ENCODE measurements at regions not wholly inside any gene's neighbourhood (a gene's known extent, or its start where the extent isn't known, plus 50 kb on each side); places are given as distances from the start of the nearest gene placed in this dataset.
"Not testable (repeated sequence)": the region's sequence is repeated elsewhere in the genome, so short reads cannot be mapped to it uniquely, and the experiment has no call there.

DNA sequence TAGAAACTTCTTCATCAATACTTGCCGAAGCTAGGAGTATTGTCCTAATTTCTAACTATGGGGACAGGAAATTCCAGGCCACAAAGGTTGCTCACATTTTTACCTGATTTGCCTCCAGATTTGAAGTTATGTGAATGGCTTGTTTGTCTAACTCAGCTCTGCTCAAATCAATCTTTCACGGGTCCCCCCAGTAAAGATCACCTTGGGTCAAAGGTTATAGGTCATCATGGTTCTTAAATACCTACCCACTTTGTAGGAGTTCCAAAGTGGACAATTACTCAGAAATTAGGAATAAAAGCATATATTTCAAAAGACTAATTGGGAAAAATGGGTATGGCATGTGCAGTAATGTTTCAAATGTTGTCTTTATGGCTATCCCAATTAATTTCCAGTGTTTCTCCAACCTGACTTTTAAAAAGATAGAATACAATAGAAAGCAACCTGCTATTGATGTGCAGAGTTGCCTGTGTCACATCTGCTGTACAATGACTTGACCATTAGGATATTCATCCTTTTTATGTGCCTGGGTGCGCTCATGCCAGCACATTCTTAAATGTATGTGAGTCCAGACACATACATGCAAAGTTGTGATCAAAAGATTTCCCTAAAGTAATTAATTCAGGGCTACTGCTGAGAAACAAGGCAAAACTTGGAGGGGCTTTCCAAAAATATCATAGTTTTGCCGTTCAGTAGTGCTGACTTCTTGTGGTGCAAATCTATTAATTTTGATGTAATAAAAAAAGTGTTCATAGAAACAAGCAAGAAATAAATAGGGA is 126.1 kb downstream of the MYCN start:
- DNase-seq (ENCODE audit: low spot score) = no peak

DNA sequence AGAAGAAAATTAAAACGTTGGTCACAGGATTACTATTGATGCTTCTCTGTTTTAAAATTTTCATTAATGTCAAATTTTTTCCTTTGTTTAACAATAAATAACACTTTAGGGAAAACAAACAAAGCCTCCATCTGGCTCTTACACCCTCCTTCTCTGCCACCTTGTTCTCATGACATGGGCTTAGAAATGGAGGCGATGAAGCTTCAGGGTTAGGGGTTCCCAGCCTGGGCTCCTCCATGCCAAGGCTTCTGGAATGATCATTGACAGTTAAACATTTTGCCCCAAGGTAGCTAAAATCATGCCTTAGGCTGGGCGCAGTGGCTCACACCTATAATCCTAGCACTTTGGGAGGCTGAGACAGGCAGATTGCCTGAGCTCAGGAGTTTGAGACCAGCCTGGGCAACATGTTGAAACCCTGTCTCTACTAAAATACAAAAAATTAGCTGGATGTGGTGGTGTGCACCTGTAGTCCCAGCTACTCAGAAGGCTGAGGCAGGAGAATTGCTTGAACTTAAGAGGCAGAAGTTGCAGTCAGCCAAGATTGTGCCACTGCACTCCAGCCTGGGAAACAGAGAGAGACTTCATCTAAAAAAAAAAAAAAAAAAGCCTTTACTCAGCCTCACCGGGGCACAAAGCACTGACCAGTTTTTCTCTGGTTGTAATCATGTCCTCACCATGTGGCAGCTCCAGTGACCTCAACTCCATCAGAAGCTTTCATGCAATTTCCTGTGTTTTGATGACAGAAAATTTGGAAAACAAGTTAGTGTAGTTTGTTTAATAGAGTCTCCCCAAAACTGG is 125.1 kb downstream of the MYCN start:
- DNase-seq (ENCODE audit: low spot score) = not testable (repeated sequence)

DNA sequence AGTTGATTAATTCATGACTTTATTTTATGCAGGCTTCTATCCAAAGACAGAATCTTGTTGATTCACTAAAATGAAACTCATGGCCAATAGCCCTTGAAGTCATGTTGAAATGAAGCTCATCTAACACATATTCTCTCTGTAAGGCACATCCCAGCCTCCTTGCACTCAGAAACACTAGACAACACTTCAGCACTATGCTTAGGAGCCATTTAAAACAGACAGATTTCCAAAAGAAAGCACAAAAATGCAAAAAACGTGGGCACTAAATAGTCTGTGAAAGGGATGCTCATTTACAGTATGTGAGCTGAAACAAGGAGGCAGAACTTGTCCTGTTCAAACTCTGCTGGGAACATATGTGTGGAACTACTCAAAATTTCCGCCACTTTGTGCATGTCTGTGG is 124.4 kb downstream of the MYCN start:
- no peak for DNase-seq (ENCODE audit: low spot score)

DNA sequence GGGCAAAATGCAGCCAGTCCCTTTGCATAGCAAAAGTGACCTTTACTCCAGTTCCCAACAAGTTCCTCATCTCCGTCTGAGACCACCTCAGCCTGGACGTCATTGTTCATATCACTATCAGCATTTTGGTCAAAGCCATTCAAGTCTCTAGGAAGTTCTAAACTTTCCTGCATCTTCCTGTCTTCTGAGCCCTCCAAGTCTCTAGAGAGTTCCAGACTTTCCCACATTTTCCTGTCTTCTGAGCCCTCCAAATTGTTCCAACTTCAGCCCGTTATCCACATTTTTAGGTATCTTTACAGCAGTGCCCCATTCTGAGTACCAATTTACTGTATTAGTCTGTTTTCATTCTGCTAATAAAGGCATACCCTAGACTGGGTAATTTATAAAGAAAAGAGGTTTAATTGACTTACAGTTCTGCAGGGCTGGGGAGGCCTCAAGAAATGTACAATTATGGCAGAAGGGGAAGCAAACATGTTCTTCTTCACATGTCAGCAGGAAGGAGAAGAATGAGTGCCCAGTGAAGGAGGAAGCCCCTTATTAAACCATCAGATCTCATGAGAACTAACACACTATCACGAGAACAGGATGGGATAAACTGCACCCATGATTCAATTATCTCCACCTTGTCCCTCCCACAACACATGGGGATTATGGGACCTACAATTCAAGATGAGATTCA is 123.7 kb downstream of the MYCN start:
- no peak for DNase-seq (ENCODE audit: low spot score)

DNA sequence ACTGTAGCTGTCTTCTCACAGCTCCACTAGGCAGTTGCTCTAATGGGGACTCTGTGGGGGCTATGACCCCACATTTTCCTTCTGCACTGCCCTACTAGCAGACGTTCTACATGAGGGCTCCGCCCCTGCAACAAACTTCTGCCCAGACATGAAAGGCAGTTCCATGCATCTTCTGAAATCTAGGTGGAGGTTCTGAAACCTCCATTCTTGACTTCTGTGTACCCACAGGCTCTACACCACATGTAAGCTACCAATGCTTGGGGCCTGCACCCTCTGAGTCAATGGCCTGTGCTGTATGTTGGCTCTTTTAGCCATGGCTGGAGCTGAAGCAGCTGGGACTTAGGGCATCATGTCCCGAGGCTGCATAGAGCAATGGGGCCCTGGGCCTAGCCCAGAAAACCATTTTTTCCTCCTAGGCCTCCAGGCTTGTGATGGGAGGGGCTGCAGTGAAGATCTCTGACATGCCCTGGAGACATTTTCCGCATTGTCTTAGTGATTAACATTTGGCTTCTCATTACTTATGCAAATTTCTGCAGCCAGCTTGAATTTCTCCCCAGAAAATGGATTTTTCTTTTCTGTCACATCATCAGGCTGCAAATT is 123.0 kb downstream of the MYCN start:
- no peak for DNase-seq (ENCODE audit: low spot score)

DNA sequence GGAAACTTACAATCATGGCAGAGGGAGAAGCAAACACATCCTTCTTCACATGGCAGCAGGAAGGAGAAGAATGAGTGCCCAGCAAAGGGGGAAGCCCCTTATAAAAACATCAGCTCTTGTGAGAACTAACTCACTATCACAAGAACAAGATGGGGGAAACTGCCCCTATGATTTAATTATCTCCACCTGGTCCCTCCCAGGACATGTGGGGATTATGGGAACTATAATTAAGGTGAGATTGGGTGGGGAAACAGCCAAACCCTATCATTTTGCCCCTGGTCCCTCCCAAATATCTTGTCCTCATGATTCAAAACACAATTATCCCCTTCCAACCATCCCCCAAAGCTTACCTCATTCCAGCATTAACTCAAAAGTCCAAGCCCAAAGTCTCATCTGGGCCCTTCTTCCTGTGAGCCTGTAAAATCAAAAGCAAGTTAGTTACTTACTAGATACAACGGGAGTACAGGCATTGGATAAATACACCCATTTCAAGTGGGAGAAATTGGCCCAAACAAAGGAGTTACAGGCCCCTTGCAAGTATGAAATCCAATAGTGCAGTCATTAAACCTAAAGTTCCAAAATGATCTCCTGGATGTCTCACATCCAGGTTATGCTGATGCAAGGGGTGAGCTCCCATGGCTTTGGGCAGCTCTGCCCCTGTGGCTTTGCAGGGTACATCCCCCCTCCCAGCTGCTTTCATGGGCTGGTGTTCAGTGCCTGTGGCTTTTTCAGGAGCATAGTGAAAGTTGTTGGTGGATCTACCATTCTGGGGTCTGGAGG is 122.3 kb downstream of the MYCN start:
- no peak for DNase-seq (ENCODE audit: low spot score)

DNA sequence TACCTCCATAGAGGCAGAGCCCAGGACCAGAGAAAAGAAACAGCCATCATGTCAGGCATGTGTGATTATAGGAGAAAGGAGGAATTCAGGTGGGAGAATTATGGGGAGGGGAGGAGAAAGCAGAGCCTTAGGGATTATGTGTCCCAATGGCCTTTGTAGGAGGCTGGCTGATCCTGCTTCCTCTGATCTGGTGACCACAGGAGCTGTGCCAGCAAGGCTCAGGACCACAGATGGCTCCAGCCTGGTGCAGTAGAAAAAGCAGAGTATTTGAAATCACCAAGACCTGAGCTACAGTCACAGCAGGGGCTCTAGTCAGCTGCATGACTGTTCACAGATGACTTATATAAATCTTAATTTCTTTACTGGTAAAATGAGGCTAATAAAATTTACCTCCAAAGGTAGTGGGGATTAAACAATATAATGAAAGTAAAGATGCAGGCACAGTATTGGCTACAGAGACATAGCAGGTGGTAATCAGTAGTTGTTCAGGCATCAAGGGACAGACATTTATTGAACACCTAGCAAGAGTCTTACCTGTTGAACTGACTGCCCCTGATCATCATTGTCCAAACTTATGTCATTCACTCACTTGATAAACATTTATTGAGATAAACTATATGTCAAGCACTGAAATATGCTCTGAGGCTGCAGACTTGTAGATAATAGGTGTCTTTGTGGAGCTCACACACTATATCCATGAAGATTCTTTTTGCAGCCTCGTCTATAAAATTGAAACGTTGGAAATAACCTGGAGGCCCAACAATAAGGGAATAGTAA is 121.3 kb downstream of the MYCN start:
- DNase-seq (ENCODE audit: low spot score) = no peak

DNA sequence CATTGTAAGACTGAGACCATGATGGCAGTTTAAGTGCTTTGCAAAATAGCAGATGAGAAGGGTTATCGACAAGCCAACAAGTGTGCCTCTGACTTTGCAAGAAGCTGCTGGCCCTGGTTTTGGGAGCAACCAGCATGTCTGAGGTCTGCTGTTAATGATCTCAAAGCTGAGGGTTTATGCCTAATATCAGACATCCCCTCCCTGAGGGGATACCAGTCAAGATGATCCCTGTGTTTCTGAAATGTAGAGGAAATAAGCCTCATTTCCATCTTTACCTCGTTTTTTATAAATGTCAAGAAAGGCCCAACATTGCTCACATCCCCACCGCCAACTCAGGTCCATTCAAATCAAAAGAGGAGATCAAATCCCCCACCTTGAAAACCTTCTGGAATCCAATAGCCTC is 120.6 kb downstream of the MYCN start:
- no peak for DNase-seq (ENCODE audit: low spot score)

DNA sequence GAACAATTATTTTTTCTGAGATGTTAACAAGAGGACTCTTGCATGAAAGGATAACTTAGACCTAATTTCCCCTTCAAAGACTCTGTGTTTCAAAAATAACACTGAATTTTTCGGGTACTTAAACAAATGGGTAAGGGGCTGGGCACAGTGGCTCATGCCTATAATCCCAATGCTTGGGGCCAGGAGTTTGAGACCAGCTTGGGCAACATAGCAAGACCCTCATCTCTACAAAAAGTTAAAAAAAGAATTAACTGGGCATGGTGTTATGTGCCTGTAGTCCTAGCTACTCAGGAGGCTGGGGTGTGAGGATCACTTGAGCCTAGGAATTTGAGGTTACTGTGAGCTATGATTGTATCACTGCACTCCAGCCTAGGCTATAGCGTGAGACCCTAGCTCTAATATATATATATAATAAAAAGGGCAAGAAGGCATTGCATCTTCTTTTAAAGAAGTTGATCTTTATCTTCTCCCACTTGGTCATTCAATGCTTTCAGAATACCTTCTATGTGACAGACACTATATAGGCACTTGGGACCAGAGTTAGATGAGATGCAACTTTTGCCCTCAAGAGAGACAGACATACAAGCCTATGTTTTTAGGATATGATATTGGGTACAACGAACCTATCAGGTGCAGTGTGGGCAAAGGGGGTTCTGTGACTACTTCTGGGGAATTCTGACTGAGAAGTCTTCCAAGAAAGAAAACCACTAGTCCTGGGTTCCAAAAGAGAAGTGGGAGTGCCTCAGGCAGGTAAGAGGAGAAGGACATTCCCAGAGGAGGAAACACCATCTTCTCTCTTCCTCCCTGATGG is 120.0 kb downstream of the MYCN start:
- no peak for DNase-seq (ENCODE audit: low spot score)

DNA sequence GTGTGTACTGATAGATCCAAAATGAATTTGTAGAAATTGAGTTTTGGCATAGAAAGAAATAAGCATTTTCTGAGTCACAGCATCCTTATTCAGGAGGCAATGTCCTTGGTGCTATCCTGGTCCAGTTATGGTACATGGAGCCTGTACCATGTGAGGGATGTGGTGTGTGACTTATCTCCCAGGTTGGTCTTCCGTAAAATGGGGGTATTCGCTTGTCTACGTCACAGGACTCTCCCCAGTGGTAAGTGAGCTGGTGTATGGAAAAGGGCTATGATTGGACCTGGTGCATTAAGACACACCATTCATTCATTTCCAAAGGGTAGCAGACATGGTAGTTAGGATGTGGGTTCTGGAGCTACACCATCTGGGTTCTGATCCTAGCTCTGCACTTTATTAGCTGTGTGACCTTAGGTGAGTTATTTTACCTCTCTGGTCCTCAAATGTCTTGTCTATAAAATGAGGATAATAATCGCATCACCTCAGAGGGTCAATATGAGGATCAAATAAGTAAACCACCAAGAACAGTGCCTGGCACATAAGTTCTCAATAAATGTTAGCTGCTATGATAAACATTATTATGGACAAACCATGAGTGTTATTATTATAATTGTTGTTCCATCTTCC is 119.2 kb downstream of the MYCN start:
- DNase-seq (ENCODE audit: low spot score) = no peak

DNA sequence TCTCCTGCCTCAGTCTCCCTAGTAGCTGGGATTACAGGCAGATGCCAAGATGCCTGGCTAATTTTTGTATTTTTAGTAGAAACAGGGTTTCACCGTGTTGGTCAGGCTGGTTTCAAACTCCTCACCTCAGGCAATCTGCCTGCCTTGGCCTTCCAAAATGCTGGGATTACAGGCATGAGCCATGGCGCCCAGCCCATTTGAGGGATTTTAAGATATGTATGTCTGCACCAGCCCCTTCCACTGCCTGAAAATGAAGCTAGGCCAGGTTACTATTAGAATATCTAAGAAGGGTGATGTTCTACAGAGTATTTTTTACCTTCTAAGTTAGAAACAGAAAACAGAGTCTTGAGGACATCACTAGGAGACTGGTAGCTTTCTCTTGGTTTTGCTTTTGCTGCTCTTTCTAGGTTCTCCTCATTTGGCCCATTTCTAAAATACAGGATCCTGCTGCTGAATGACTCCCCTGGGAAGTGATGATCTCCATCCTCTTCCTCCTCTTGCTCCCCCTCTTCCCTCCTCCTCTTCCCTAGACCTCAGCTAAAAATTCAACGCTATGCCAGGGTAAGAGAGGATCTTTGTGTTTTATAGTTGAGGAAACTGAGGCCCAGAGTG is 118.5 kb downstream of the MYCN start:
- DNase-seq (ENCODE audit: low spot score) = no peak

DNA sequence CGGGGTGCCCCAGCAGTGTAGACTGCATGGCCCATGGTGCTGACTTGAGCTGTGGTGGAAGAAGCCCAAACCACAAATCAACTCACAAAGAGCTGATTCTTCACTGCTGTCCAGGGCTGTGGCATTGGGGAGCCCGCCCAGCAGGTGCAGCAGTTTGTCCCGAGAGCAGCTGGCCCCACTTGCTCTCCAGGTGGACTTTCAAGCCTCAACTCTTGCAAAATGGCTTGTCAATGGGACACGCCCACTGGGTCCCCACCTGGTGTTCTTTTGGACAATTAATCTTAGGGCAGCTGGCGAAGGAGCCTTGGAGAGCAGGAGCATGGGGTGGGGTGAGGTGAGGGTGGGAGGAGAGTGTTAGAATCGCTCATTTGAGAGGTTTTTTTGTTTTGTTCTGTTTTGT is 117.9 kb downstream of the MYCN start:
- no peak for DNase-seq (ENCODE audit: low spot score)

DNA sequence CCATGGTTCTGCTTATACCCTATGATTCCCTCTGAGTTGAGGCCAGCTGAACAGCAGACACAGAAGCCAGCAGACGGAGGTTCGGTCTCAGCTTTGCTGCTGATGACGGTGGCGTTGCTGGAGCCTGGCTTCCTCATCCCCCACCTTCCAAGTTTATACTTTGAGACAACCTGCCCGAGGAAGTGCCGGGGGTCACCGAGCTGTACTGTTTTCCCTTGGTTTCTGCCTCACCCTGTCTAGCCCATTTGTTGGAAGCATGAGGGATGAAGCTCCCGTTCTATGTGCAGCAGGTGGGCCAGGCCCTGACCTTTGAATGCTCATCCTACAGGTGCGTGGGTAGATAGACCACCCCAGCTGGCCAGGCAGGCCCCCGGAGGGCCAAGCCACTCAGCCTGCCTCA is 117.3 kb downstream of the MYCN start:
- no peak for DNase-seq (ENCODE audit: low spot score)

DNA sequence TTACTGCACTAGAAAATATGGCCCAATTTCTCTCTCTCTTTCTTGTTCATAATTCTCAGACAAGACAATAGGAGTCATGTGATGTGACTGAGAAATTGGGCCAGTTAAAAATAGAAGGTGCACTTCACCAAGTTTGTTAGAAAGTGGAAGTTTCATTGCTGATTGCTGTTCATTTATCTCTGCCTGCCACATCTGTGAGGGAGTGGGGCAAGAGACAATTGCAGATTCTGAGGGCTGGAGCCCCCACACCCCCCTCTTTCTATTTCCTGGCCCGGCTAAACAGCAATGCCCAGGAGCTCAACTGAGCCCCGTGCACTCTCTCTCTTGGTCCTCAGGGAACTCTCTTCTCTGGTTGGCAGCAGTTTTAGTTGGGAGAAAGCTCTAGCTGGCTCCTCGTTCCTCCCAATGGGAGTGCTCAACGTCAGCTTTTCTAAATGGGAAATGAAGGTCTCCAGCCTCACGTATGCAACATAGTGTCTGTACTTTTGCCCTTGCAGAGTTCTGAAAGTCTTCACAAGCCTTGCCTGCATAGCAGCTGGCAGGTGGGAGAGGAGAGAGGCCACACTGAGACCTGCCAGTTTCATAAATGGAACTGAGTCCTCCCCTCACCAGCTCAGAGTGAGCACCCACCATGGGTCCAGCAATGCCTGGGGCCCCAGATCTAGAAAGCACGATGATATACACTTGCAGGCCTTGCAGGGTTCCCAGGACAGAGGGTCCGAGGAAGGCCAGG is 115.7 kb downstream of the MYCN start:
- no peak for DNase-seq (ENCODE audit: low spot score)

DNA sequence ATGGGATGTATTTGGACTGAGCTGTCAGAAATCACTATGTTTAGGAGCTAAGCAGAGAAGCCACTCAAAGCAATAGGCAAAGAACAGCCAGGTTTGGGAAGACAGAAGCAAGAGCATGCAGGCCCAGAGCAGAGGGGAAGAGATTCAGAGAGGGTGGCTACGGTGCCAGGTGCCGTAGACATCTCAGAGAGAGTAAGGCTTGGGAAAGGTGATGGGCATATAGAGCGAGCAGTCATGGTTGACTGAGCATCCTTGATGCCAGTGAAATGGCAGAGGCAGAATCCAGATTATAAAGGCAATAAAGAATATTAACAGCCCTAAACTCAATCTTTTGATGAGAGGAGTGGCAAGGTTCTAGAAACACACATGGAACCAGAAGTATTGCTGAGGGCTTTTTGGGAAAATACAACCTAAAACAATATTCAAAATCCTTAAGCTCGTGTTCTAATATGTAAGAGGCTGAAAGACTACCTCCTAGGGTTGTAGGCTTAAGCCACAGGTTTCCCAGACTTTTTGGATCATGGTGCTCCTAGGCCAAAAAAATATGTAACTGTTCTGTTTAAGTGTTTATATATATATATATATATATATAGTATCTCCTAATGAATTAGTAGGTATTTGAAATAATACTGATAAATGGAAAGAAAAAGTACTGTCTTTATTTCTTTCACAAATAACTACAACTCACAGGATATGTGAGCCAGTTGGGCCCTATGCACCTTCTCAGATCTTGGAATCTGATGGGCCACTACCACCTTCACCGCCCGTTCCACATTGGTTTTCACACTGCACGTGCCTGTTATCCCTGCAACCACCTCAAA is 113.3 kb downstream of the MYCN start:
- DNase-seq (ENCODE audit: low spot score) = no peak

DNA sequence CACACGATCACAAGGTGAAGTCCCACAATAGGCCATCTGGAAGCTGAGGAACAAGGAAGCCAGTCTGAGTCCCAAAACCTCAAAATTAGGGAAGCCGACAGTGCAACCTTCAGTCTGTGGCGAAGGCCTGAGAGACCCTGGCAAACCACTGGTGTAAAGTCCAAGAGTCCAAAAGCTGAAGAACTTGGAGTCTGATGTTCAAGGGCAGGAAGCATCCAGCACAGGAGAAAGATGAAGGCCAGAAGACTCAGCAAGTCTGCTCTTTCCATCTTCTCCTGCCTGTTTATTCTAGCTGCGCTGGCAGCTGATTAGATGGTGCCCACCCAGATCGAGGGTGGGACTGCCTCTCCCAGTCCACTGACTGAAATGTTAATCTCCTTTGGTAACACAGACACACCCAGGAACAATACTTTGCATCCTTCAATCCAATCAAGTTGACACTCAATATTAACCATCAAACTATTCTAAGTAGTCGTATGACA is 112.3 kb downstream of the MYCN start:
- DNase-seq (ENCODE audit: low spot score) = not testable (repeated sequence)

DNA sequence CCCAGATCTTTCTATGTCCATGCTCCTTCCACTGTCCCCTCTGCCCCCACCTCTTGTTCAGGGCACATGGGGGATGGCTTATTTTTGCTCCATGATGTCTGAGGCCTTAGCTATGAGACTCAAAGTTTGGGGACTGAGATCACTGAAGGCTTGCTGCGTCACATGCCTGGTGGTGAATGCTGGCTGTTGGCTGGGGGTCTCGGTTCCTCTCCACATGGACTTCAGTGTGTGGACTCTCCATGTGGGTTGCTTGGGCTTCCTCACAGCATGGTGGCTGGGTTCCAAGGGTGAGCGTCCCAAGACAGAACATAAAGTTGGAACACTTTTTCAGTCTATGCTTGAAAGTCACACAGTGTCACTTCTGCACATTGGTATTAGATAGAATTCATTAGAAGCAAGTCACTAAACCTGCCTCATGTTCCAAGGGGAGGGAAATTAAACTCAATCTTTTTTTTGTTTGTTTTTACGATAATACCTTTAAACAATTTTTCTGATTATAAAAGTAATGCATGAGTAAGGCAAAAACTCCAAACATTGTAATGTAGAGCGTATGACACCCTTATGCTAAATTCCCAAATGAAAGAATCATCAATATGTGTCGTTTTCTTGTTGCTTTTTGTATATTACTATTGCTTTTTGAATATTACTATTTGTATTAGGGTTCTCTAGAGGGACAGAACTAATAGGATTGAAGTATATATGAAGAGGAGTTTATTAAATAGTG is 111.7 kb downstream of the MYCN start:
- no peak for DNase-seq (ENCODE audit: low spot score)

Measured in CD4-positive, alpha-beta T cell treated with Interleukin-15 for 4 hours (primary cell).